GM18526 (cell line): ENCODE measurements at regions not wholly inside any gene's neighbourhood (a gene's known extent, or its start where the extent isn't known, plus 50 kb on each side); places are given as distances from the start of the nearest gene placed in this dataset.

ENCODE experiments used
- POLR2A ChIP-seq: IDR thresholded peaks from 3 replicates; pipeline ENCODE4 v1.6.1; 2011; ENCODE audit not compliant: insufficient read length; ENCODE audit errors: extremely low read depth

DNA sequence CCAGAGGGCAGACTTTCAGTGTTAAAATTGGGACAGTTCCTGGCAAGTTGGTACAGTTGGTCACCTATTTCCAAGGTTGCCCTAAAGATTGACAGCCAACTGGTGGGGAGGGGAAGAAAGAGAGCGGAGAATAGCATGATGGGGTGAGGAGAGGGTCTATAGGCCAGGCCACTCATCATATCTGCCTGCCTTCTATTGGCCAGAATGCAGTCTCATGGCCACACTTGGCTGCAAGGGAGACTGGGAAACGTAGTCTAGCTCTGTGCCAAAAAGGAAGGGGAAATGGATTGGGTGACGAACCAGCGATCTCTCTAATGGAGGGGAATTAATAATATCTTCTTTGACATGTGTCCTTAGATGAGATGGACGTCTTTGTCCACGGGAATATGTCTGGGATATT lies 197.4 kb upstream of the ATP6AP2 start:
- no peak for TF ChIP-seq POLR2A

DNA sequence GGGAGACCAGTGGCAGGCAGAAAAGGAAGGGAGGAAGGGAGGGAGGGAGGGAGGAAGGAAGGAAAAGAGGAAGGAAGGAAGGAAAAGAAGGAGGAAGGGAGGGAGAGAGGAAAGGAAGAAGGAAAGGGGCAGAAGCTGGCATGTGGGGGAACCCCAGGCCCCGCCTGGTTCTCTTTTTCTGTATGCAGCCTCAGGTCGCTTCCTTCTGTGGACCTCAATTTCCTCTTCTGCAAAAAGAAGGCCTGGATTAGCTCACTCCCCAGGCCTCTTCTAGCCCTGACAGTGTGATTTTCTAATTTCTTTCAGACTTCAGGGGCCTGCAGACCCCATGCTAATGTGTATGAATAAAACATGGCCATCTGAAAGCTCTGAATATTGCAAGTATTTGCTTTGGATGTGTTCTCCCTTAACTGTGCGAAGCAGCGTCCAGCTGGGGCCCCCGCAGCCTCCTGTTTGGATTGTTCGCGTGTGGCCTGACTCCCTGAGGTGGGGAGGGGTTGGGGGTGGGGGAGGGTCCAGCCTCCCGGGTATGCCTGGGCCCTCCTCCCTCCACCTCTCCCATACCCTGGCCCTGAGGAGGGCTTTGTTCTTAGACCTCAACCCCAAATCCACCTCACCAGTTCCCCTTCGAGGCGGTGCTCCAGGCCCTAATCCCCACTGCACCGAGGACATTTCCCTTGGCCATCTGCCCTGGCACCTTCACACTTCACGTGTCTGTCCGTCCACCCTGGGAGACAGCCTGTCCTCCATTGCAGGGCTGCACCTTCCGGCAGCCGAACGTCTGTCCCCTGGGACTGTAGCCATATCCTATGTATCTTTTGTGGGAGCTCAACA lies 199.9 kb upstream of the ATP6AP2 start:
- no peak for TF ChIP-seq POLR2A

DNA sequence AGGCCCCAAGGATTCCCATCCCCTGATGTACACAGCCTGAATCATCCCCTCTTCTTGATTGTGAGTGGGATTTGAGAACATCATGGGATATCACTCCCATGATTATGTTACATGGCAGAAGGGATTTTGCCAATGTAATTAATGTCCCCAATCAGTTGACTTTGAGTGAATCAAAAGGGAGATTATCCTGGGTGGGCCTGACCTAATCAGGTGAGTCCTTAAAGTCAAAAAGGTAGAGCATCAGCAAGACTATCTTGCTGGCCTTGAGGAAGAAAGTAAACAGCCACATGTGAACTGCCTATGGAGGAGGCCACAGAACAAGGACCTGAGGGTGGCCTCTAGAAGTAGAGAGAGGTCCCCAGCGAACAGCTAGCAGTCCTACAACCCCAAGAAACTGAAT lies 203.1 kb upstream of the ATP6AP2 start:
- no peak for TF ChIP-seq POLR2A

DNA sequence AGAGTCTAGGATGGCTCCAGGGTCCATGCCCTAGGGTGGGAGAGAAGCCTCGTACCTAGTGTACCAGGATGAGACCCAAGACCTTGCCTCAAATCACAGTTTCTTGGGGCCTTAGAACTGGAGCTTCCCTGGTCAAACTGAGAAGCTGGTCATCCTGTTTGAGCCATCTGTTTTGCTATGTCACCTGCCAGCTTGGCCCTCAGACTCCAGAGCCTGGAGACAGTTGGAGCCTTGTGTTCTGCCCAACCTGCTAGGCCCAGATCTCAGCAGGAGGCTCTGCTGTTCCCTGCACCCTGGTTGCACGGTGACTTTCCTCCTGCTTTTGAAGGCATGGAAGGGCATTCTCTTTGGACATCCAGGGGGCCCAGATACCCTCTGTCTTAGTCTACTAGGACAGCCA lies 206.3 kb upstream of the ATP6AP2 start:
- no peak for TF ChIP-seq POLR2A

DNA sequence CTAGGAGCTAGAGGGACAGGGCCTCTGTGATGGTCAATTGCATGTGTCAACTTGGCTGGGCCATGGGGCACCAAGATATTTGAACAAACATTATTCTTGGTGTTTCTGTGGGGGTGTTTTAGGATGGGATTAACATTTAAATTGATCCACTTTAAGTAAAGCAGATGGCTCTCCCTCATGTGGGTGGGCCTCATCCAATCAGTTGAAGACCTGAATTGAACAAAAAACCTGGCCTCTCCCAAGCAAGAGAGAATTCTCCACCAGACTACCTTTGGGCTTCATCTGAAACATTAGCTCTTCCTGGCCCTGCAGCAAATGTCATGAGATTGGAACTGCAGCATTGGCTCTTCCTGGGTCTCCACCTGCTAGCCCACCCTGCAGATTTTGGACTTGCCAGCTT lies 207.1 kb upstream of the ATP6AP2 start:
- TF ChIP-seq POLR2A: no peak

DNA sequence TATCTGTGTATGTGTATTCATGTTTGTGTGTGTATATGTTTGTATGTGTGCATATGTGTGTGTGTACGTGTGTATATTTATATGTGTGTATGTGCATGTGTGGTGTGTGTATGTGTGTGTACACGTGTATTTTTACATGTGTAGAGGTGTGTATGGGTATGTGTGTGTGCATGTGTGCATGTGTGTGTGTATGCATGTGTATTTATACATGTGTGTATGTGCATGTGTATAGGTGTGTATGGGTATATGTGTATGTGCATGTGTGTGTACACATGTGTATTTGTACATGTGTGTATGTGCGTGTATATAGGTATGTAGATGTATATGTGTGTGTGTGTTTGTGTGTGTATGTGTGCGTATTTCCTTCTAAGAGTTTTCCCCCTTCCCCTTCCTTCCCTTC lies 207.7 kb upstream of the ATP6AP2 start:
- TF ChIP-seq POLR2A: no peak

DNA sequence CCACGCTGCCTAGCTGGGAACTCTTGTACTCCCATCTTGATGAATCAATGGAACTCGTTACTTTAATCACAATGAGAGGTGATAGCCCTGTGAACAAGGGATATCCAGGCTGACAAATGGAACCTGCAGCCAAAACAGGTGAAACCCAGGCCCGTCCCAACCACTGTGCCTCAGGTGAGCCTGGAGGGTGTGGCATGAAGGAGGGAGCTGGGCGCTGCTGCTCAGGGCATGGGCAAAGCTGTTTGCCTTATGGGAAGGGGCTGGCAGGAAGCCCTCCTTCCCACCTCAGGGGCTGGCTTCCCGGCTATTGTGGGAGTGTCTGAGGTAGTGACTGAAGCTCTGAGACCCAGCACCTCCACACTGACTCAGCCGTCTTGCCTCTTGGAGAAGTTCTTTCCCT lies 209.4 kb upstream of the ATP6AP2 start:
- TF ChIP-seq POLR2A: no peak

DNA sequence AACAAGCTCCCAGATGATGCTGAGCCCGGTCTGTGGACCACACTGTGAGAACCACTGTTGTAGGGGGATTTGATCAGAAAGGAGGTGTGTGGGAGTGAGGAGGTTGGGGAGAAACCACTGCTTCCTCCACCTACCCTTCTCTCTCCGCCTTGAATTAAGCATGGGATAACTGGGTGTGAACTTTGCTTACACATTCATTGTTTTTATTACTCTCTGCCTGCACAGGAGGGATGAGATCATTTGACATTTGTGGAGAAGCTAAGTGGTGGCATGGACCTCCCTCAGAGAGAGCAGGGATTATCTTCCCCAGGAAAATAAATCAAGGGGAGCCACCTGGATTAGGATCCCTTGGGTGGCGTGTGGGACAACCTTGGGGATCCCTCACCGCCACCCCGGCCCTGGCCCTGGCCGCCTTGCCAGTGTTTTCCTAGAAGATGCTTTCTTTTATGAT lies 212.1 kb upstream of the ATP6AP2 start:
- no peak for TF ChIP-seq POLR2A

DNA sequence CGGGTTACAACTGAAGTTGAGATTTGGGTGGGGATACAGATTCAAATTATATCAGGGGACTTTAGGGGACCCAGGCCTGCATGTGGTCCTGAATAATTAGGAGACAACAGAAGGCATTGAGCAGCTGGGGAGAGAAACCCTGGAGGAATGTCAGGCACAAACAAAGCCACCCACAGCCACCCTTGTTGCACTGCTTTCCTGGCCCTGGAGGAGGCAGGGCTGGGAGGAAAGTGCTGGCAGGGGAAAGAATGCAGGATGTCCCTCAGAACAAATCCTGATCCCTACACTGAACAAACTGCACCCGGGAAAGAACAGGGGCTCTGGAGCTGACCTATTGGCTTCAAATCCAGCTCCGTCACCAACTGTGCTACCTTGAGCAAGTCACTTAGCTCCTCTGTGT lies 214.1 kb upstream of the ATP6AP2 start:
- no peak for TF ChIP-seq POLR2A

DNA sequence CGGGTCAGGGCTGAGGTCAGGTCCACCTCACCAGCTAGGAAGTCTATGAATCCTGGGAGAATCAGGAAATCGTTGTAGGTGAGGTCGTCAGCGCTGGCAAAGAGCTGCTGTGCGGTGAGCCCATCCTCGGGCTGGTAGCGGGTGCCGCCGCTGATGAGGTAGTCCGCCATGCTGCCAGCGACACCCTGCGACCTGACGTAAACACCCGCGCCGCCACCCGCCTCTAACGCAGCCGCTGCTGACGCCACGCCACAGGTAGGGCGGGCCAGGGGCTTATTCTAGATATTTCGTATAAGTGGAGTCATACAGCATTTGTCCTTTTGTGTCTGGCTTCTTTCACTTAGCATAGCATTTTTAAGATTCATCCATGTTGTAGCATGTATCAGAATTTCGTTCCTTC lies 220.2 kb upstream of the ATP6AP2 start:
- TF ChIP-seq POLR2A: no peak

DNA sequence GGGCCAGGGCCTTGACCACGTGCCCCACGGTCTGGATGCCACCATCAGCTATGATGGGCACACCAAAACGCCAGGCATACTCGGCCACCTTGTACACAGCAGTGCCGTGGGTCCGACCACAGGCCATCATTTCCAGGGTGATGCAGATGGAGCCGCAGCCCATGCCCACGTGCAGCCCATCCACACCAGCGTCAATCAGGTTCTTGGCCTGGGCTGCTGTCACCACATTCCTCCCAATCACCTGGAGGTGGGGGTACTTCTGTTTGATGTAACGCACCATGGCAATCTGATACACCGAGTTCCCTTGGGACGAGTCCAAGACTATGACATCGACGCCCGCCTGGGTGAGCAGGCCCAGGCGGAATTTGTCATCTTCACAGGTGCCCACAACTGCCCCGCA lies 221.2 kb upstream of the ATP6AP2 start:
- no peak for TF ChIP-seq POLR2A

DNA sequence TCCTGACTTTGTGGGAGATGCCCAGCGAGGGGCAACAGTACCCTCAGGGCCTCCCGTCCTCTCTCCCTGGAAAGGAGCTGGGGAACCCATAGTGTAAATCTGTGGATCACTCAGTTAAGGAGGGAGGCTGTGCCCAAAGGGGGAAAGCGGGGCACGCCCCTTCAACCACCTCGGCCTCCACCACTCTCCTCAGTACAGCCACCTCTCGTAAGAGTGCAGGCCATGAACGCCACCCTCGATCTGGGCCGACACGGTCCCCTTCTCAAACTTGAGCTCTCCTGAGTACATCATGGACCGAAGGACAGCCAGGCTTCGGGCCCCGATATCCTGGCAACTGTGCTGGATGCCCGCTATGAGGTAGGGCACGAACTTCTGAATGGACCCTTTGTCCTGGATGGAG lies 221.8 kb upstream of the ATP6AP2 start:
- TF ChIP-seq POLR2A: no peak

DNA sequence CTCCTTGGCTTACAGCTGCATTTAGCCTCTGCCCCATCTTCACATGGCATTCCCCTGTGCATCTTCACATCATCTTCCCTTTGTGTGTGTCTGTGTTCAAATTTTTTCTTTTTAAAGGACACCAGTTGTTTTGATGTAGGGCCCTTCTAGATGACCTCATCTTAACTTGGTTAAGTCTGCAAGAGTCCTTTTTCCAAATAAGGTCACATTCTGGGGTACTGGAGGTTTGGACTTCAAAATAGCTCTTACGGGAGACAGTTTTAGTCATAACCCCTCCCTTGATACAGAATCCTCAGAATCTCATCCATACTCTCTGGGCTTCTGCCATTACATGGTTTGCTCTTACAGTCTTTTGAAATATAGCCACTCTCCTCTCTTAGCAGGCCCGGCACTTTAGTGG lies 231.5 kb upstream of the ATP6AP2 start:
- TF ChIP-seq POLR2A: no peak

DNA sequence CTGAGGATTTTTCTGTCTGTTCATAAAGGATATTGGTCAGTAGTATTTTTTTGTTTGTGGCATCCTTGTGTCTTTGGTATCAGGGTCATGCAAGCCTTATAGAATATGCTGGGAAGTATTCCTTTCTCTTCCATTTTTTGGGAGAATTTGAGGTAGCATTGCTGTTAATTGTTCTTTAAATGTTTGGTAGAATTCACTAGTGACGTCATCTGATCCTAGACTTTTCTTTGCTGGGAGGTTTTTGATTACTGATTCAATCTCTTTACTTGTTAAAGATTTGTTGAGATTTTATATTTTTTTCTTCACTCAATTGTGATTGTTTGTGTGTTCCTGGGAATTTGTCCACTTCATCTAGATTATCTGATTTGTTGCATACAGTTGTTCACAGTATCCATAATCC lies 234.4 kb upstream of the ATP6AP2 start:
- TF ChIP-seq POLR2A: no peak

DNA sequence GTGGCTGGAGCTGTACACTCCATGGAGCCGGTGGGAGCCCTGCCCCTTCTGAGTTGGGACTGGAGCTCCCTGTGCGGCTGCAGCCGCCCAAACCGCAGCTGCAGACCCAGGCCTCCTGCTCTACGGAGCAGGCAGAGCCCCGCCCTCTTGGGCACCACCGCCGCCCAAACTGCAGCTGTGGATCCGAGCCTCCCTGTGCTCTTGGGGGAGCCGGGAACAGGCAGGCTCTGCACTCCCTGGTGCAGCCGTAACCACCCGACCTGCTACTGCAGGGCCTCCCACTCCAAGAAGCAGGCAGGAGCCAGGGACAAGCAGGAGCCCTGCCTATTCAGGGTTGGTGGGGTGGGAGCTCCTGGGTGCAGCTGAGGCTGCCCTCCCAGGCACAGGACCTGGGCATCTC lies 237.5 kb upstream of the ATP6AP2 start:
- no peak for TF ChIP-seq POLR2A

DNA sequence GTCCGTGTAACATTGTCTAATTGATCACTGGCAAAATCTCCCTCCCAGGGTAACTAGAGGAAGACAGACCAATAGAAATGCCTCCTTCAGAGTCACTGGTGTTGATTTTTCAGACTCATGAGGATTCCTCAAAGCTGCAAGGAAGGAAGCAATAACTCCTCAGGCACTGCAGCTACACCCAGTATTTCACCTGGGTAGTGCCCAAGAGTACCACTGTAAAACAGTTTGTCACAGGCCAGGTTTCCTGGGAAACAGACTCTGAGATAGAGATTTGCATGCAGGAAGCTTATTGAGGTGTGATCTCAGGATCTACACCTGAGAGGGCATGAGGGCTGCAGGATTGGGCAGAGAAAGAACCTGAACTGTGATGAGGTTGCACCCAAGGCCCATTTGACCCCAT lies 240.7 kb upstream of the ATP6AP2 start:
- no peak for TF ChIP-seq POLR2A

DNA sequence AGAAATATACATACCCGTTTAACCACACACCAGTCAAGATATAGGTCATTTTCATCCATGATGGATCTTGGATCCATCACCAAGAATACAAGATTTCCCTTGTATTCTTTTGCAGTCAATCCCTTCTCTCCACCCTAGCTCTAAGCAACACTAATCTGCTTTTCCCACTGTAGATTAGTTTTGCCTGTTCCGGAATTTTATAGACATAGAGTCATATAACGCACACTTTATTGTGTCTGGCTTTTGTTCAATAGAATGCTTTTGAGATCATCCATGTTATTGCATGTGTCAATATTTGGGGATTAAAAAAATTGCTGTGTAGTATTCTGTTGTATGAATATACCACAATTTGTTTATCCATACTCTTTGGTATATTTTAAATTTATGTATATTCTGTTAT lies 235.6 kb upstream of the BCOR start:
- no peak for TF ChIP-seq POLR2A
